ENCODE measurements at regions not wholly inside any gene's neighbourhood (a gene's known extent, or its start where the extent isn't known, plus 50 kb on each side); places are given as distances from the start of the nearest gene placed in this dataset.
"Not testable (repeated sequence)": the region's sequence is repeated elsewhere in the genome, so short reads cannot be mapped to it uniquely, and the experiment has no call there.

DNA sequence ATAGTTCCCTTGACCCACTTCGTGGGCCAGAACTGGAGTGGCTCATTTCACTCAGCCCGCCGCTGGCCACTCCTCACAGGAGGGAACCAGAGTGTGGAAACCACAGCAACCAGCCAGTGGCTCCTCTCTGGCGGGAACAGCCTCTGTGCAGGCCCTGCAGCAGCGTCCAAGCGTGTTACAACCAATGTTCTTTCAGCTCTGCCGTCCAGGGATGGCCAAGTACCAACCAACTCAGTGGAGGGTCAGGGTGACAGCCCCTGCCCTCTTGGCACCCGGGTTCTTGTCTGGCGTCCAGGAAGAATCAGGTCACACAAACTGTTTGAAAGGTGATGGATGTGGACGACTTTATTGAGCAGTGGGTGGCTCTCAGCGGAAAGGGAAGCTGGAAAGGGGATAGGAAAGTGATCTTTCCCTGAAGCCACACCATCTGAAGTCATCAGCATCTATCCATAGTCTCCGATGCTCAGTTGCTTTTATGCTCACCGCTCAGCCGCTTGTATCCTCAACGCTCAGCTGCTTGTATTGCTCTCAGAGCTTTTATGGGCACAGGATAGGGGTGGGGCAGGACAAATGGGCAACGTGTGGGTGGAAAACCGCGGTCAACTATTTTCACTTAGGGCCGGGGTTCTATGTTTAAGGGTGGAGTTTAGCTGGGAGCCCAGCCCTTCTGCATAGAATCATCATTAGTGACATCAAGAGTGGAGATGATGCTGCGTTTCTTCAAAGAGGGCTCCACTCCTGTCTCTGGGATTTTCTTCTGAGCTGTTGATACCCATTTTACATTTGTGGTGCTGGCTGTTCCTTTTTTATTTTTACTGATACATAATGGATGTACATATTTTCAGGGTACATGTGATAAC lies 250.2 kb downstream of the RRAGC start:
- DNase-seq (ENCODE audit: low read depth): no peak

DNA sequence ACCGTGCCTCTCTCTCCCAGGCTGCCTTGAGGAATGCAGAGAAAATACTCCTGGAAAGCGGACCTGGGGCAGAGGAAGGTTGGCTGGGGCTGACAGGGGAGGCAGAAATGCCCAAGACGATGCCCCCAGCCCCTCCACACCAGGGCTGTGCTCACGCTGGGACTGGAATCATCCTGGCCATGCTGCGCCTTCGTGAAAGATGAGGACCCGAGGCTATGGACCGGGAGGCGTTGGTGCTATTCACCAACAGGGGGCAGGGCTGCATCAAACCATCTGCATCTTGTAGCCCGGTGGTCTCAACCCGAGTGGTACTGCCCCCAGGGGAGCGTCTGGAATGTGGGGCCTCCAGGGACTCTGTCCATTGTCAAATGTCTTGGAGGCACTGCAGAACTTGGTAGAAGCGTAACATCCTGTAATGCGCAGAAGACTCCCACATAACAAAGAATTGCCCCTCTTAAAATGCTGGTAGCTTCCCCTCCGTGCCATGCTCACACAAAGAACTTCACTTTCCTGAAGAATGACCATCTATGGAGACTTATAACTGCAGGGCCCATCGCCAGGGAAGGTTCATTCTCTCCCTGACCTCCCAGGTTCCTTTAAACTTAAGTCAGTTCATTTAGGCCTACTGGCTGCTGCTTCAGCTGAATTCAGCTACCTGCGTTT lies 251.2 kb downstream of the RRAGC start:
- DNase-seq (ENCODE audit: low read depth): no peak

DNA sequence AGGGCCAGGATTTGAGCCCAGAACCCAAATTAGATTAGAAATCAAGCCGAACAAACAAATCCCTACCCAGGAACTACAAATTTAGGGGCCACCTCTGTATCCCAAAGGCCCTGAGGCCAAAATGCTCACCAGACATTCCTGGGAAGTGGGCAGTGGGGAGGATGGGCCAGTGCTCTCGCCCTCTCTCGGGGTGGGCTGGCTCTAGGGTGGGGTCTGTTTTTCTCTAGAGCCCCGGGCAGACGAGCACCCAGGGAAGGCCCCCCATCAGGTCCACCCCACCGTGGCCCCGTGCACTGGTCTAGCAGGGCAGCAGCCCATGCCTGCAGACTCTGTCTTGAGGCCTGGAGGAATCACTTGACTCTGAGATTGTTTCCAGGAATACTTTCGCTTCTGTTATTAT lies 252.0 kb downstream of the RRAGC start:
- no peak for DNase-seq (ENCODE audit: low read depth)

DNA sequence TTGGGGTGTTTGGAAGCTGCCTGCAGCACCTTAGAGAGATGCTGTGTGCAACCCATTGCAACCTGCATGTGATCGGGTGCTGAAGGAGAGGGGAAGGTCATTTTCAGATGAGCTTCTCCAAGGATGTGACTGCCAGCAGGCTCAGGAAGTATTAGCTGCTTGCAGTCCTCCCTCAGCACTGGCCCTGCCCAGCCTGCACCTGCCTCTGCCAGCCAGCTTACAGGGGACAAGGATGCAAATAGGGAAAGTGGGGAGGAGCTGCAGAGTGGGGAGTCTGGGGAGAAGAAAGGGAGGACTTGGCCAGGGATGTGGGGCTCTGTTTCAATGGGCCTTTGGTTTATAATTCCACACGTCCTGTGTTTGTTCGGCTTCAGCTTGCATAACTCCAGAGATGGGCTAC lies 254.5 kb downstream of the RRAGC start:
- no peak for DNase-seq (ENCODE audit: low read depth)

DNA sequence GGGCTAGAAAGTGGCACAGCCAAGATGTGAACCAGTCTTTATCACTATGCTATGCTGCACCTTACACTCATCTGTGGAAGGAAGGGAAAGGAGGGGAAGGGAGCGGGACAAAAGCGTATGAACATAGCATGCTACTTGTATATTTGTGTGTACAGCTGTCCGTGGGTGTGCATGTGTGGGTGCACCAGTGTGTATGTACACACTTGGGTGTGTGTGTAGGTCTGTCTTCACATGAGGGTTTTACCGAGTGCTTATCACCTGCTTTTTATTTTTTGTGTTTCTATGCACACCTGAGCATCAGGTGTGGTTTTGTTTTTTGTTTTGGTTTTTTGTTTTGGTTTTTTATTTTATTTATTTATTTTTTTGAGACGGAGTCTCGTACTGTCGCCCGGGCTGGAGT lies 255.7 kb downstream of the RRAGC start:
- no peak for DNase-seq (ENCODE audit: low read depth)

DNA sequence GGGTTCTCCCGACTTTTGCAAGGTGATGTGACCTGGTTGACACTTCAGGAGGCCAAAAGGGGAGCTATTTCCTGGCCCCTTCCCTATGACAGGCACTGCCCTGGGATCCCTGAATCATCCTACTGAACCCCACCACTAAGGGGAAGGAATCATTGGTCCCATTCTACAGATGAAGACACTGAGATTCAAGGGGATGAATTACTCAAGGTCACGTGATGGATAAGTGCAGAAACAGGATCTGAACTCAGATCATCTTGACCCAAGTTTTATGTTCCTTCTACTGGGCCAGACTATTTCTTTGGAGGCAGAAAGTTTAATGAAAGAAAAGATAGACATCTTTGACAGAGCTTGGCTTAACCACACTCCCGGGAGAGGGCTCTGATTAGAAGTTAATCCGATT lies 258.7 kb downstream of the RRAGC start:
- no peak for DNase-seq (ENCODE audit: low read depth)

DNA sequence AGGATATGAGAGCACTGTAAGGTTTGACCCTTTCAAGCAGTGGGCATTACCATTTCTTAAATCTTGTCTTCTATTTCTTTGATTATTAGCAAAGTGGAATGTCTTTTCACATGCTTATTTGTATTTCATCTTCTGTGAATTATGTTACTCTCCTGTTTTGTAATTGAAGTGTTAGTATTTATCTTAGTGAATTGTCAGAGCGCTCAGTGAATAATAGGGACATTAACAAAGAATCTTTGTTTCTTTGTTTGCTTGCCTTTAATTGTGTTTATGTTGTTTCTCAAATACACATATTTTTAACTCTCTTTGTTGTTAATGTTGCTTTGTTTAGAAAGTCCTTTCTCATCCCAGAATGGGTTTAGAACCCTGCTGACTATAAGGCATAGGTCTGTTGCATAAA lies 259.3 kb downstream of the RRAGC start:
- no peak for DNase-seq (ENCODE audit: low read depth)

DNA sequence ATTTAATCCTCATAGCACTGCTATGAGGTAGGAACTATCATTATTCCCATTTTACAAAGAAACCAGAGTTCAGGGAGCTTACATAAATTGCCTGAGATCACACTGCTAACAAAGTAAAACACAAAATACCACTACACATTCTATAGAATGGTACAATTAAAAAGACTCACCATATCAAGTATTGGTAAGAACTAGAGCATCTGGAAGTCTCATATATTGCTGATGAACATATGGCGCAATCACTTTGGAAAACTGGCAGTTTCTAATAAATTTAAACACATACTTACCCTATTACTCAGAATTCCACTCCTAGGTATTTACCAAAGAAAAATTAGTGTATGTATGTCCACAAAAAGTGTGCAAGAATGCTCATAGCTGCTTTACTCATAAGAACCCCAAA lies 261.5 kb downstream of the RRAGC start:
- no peak for DNase-seq (ENCODE audit: low read depth)

DNA sequence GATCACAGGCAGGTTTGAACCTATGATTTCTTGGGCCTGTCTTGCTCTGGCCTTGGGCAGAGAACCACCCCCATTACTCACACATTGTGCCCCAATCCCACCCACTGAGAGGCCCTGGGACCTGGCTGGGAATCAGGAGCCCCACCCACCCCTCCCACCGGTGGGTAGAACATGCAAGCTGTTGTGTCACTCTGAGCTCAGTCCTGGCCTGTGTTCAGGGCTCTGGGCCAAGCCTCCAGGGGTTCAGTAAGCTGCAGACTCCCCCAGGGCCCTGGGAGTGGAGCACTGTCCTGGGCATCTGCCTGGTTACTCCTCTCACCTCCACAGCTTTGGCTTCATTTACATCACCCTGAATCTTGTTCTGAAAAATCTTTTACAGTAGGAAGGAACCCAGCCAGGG lies 270.5 kb downstream of the RRAGC start:
- DNase-seq (ENCODE audit: low read depth): no peak

DNA sequence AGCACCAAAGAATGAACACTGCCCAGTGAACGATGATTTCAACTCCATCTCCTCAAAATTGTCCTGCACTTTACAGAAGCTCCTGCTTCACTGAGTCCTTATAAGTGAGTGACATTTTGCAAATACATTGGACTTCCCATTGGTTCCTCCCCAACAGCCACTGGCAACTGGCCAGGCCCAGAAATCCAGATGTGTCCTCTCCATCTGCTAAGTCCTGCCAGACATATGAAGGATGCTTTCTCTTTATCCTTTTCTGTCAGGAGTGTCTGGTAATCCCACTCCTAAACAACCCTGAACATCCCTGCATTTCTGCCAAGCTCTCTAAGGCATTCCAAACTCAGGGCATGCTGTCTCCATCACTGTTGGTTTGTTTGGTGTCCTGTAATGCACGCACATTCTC lies 271.8 kb downstream of the RRAGC start:
- DNase-seq (ENCODE audit: low read depth): no peak

DNA sequence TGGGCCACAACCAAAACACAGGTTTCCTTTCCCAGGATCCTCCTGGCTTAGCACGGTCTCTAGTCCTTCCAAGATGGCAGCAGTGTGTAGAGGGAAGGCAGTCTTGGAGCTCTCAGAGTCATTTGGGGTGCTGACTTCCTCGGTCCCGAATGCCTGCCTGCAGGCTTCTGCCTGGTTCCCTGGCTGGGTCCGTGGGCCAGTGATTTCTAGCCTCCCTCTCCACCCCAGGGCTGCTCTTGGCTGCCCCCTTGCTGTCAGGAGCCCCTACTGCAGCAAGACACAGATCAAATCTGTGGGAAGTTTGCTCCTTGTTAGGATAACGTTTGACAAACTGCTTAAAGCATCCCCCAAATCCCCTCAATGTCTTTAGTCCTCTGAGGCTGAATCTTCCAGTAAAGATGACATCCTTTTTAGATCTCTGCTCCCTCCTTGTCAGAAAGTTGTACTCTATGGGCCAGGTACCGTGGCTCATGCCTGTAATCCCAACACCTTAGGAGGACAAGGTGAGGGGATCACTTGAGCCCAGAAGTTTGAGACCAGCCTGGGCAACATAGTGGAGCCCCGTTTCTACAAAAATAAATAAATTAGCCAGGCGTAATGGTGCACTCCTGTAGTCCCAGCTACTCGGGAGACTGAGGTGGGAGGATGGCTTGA lies 272.5 kb downstream of the RRAGC start:
- no peak for DNase-seq (ENCODE audit: low read depth)

DNA sequence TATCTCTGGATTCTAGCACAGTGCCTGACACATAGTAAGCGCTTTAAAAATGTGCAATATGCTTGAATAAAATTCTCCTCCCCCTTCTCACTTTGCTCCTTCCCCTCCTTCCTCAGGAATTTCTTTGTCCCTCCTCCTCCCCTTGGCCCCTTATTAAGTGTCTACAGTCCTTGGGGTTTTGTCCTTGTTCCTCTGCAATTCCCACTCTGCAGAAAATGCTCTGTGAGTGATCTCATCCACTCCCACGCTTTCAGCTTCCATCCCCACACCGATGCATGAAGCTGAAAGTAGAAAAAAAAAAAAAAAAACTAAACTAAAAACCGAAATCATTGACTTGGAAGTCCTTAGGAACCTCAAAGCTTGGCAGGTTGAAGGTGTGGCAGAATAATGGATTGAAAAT lies 273.6 kb downstream of the RRAGC start:
- DNase-seq (ENCODE audit: low read depth): no peak

DNA sequence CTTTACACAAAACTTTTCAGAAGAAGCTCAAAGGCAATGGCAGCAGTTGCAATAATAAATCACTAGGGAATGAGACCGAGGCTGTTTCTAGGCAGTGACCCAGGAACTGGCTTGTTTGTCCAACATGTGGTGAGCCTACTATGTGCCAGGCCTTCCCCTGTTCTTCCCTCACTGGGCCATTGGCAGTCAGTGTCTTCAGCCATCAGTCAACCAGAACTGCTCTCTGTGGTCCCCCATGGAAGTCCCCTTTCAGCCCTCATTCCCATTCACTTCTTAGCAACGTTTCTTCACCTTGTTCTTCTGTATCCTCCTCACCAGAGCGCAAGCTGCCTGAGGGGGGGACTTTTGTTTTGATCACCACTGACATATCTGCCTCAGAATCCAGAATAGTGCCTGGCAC lies 274.1 kb downstream of the RRAGC start:
- DNase-seq (ENCODE audit: low read depth): no peak

DNA sequence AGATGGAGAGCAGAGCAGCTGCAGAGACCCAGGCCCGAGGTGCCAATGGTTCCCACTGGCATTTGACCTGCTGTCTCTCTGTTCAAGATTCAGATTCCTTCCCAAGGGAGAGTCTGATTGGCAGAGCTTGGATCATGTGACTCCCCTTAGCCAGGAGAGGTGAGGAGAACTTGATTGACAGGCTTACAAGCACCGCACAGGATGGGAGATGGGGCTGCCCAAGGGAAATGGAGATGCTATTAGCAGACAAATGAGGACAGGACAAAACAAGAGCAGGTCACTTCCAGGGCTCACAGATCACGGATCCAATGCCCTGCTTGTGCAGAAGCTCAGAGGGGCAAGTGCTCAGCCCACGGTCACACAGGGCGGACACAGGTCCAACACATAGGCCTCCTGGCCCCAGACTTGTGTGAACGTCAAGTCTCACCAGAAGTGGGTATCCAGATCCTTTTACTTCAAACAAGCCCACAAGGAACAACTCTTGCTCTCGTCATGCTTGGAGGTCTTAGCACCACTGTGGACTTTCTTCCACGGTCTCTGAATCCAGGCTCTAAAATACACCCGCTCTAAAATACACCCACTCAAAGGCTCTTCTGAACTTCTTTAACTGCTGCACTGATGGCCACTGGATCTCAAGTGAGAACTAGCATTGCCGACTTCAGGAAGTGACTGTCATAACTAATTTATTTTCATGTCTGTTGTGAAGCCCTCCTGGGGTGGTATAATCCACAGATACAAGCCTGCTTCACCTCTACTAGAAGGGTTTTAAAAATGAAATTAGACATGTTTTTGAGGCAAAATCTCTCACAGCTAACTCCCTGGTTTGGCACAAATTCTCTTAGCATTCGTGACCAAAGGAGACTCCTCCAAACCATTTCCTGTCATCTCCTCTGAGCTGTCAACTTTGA lies 274.9 kb downstream of the RRAGC start:
- no peak for DNase-seq (ENCODE audit: low read depth)

DNA sequence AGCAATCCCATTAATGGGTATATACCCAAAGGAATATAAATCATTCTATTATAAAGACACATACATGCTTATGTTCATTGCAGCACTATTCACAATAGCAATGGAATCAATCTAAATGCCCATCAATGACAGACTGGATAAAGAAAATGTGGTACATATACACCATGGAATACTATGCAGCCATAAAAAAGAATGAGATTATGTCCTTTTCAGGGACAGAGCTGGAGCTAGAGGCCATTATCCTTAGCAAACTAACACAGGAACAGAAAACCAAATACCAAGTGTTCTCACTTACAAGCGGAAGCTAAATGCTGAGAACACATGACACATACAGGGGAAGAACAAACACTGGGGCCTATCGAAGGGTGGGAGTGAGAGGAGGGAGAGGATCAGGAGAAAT lies 276.3 kb downstream of the RRAGC start:
- DNase-seq (ENCODE audit: low read depth): not testable (repeated sequence)

DNA sequence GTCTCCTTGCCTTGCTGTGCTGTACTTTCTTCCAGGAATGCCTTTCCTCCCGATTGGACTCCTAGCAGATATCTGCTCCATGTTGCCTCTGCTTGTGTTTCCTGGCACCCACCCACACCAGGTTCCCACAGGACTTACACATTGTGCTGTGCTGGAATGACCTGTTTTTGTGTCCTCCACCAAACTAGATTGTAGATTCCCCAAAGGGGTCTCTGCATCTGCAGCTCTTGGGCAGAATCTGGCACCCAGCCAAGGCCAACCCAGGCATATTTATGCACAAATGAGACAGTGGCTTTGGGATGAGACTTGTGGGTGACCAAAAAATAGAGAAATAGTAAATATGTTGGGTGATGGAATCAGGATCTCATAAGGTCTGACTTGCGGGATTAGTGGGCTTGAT lies 278.2 kb downstream of the RRAGC start:
- no peak for DNase-seq (ENCODE audit: low read depth)

DNA sequence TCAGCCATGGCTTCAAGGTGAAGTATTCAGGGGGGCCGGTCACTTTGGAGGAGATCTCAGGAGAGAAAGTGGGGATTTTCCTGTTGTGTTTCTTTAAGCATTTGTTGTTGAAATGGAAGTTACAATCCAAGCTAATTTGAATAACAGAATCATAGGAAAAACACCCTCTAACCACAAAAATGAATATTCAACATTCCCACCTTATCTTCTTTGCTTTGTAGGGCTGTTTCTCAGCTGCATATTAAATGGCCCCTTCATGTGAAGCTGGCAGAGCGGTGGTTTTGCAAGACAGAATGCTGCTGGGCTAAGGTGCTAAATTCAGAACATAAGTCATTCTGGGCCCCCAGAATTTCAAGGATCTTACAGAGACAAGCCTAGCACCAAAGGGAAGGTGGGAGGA lies 279.0 kb downstream of the RRAGC start:
- DNase-seq (ENCODE audit: low read depth): no peak

DNA sequence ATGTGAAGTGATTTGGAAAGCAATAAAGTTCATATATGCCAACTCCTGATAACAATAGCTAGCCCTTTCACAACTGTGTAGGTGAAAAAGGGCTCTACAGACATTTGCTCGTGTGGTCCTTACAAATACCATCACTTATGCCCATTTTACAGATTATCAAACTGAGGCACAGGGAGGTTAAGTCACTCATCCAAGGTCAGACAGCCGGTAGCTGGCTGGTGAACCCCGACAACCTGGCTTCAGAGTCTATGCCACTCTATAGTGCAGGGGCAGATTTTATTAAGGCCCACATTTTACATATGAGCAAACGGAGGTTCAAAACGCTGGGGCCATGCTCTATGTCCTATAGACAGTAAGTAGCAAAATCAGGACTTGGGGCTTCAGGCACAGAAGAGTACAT lies 280.5 kb downstream of the RRAGC start:
- no peak for DNase-seq (ENCODE audit: low read depth)

DNA sequence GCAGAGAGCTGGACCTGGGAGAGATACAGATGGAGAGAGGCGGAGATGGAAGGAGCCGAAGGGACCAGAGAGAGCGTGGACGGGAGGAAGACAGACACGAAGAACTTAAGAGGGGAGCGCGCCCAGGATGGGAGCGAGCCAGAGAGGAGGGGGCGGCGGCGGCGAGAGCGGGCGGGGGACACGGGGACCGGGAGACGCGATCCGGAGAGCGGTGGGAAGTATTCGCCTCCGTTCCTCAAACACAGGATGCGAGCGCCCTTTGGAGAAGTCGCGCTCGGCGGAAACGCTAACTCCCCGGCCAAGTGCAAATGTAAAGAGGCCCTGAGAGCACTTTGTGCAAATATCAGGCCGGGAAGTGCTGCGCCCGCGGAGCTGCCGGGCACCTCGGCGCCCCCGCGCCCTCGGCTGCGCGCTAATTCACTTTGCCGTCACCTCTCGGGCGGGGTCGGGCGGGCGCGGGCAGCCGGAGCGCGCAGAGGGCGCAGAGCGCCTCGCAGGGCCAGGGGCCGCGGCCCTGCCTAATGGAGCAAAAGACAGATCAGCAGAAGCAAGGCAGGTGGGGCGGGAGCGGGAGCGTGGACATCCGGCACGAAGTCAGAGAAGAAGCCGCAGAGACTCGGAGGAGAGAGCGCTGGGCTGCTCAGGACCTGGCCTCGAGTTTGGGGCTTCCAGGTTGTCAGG lies 281.2 kb downstream of the RRAGC start:
- no peak for DNase-seq (ENCODE audit: low read depth)

DNA sequence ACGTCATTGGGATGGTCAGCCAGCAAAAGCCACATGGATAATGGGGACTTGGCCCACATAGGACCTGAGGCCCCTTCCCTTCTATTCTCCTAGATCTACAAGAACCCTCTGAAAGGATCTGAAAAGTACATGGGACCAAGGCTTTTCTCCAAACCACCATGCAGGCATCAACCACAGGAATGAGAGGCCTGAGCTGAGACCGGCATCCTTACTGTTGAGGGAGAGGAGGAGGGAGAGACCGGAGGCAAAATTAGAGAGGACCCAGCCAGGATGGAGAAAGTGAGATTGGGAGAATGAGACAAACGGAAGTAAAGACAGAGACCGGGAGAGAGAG lies 281.7 kb downstream of the RRAGC start:
- no peak for DNase-seq (ENCODE audit: low read depth)

DNA sequence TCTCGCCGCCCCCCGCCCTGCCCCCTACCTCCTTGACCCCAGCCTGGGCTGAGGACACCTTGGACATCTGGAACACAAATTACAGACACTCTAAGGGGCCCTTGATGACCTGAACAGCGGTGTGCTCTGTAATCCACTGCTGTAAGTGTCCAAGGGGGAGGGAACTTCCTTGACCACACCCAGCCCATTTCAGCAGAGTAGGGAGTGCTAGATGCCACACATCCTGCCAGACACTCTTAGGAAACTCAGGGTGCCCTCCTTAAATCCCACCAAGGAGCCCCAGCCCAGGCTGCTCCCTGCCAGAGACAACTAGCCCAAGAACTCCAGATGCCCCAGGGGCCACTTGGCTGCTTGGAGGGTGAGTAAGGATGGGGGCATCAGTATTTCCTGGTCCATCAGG lies 282.2 kb downstream of the RRAGC start:
- no peak for DNase-seq (ENCODE audit: low read depth)

DNA sequence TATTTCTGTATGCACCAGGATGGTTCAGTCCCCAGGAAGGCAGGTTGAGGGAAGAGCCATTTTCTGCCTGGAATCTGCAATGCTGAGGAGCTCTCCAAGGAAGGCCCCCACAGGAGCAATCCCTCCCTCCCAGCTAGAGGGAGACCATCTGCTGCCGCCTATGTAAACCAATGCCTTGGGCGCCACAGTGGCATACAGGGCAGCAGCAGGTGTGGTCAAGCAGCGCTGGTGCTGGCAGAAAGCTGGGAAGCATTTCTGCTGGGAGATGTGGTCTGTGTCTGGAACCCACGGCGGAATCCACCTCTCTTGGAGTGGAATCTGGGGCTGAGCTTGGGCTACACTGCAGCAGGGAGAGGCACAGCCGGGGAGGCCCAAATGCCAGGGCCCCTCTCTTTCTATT lies 283.3 kb downstream of the RRAGC start:
- DNase-seq (ENCODE audit: low read depth): no peak

Data from GM04504 (cell line).